ENCODE measurements at regions not wholly inside any gene's neighbourhood (a gene's known extent, or its start where the extent isn't known, plus 50 kb on each side); places are given as distances from the start of the nearest gene placed in this dataset.

DNA sequence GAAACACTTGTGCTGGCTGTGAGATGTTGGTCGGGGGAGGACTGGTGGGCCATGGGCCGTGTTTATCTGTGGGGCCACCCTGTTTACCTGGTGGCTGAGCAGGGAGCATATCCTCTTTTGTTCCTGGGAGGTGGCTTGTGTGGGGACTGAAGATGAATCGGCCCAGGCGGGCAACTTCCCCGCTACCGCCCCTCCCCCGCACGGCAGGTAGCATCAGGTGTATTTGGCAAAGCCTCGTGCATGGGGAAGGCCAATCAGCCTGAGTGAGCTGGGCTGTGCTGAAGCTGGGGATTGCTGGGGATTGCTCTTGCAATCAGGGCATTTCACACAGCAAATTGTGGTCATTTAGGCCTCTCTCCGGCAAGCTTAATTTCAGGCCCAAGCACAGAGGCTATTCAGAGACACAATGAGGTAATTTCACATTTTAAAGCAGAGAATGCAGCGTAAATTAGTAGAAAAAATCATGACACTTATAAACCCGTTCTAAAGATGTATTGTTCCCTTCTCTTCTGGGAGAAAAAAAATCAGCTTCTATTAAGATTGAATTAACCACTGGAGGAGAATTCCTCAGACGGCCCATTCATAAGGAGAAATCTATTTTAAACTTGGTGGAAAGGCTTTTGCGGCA lies 197.7 kb upstream of the POU3F1 start:
- no peak for DNase-seq

DNA sequence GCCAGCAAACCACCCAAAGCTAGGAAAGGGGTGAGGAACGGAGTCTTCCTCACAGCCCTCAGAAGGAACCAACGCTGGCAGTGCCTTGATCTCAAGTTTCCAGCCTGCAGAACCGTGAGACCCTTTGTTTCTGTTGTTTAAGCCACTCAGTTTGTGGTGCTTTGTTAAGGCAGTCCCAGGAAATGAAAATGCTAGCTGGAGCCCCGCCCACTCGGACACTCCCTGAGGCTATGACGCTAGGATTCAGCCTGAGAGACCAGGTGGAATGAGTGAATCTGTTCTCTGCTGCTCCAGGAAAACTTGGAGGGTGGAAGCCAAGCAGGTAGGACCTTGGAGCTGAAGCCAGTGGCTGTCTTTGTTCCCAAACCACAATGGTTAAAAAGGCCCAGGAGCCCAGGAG lies 196.5 kb upstream of the POU3F1 start:
- no peak for DNase-seq

DNA sequence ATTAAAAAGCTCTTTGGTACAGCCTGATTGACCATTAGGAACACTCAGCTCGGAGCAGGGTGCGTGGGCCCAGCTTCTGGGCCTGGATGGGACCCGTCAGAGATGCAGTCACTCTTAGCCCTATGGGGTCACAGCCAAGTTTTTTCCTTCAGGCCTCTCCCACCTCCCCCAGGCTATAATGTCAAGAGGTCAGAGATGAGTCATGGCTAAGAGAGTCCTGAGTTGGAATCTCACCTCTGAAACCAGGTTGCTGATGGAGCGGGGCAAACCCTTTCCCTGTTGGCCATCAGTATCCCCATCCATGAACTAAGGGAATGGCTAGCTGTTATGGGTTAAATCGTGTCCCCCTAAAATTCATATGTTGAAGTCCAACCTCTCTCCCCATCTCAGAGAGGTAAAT lies 195.9 kb upstream of the POU3F1 start:
- DNase-seq = no peak

DNA sequence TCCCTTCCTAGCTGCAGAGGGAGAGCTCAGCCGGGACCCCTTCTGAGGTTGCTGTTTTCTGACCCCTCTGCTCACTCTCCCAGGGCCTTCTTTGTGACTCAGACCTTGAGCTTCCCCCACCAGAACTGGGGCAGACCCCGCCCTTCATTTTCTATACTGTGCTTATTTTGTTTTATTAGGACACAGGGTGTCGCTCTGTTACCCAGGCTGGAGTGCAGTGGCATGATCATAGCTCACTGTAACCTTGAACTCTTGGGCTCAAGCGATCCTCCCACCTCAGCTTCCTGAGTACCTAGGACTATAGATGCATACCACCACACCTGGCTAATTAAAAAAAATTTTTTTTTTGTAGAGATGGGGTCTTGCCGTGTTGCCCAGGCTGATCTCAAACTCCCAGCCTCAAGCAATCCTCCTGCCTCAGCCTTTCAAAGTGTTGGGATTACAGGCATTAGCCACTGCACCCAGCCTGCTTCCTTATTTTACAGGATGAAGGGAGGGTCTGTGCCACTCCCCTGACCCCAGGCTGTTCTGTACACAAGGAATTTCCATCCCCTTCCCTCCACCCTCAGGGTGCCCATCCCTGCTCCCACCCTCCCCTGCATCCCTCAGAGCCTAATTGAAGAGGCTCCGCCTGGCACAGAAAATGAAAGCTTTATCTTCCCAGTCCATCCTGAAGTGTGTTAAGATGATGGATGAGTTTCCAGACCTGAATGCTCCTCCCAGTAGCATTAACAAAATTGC lies 195.2 kb upstream of the POU3F1 start:
- DNase-seq = no peak

DNA sequence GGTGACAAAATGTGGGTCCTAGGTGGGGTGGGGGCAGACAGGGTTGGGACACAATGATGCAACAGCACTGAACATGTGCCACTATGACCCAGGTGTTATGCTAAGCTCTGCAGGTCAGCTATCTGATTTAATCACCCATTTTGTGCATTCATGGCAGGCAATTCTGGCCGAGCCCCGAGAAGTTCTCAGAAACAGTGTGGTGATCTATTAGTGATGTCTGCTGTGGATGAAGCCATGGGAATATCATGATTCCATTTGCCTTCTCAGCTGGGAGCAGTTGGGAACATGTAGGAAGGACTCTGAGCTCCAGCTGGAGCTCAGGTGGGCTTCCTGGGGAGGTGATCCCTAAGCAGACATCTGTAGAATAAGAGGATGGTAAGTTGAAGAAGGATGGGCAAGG lies 194.0 kb upstream of the POU3F1 start:
- no peak for DNase-seq

DNA sequence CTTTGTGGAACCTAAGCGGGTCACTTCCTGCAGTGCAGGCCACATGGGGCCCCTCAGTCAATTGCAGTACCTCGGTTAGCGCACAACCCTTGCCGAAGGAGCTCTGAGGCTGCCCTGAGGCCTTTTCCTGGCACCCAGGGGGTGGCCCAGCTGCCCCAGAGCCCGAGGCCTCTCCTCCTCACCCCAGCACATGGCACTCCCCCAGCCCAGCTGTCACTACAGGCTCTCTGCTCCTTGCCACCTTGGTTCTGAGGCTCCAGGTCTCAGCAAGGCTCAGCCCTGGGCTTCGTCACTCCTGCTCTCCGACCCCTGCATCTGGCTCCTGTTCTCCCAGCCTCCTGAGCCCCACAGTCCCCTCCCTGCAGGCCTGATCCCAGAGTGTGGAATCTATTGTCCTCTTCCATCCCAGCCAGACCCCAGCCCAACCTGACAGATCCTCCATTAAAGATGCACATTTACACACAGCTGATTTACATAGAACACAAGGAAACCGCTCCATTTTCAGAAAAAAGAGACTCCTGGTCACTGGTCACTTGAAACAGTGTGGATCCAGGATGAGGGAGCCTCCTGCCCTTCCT lies 192.8 kb upstream of the POU3F1 start:
- no peak for DNase-seq

DNA sequence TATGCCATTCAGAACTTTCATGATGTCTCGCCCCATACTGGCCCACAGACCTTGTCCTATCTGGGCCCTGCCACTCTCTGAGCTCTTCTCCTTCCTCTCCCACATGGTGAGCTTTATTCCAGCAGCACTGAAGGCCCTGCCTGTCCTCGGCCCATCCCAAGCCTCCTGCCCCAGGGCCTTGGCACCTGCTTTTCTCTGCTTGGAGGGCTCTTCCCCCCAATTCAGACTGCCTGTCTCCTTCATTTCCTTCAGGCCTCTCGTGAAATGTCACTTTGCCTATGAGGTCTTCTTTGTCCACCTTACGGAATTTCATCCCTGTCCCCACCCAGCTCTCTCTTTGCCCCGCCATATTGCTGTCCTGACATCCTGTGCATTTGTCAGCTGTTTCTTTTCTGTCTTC lies 191.7 kb upstream of the POU3F1 start:
- DNase-seq = no peak

DNA sequence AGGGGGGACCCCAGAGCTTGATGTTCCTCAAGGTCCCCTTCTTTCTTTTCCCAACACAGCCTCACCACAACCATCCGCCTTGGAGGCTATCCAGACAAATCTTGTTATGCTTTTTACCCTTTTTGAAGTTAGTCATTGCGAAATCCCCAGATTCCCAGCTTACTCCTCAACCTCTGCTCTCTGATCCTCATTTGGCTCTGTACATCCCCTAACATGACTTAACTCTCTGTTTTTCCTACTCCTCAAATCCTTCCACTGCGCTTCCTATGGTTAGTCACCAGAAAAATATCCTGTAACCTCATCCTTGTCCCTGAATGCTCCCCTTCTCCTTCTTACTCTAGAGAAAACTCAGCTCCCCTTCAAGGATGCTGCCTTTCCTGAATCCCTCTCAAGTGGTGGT lies 189.1 kb upstream of the POU3F1 start:
- no peak for DNase-seq

DNA sequence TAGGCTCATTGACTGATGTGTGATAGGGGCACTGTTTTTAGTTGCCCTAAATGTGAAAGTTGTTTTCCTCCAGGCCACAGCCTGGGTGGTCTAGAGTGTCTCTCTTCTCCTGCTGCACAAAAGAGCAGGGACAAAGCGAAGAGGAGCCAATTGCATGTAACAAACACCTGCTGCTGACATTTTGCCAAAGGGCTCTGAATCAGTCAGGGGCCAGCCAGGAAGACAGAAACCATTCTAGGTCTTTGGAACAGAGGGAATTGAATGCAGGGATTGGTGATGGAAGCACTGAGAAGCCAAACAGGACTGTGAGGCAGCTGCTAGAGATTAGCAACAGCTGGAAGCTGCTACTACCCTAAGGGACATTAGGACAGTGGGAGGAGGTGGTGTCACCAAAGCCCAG lies 185.3 kb upstream of the POU3F1 start:
- DNase-seq = no peak

DNA sequence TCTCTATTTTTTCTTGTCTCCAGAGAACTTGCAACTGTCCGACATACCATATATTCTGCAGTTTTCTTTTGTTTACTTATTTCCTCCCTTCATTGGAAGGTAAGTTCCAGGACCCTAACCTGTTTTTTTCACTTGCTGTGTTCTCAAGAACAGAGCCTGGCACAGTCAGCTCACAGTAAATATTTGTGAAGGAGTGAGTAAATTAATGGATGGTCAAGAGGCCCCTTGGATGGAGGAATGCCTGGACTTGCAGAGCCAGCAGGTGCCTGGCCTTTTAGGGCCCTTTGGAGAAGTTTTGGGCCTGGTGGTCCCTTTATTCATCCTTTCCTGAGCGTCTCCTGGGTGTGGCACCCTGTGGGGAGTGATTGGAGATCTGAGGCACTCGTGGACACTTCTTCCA lies 182.1 kb upstream of the POU3F1 start:
- no peak for DNase-seq

DNA sequence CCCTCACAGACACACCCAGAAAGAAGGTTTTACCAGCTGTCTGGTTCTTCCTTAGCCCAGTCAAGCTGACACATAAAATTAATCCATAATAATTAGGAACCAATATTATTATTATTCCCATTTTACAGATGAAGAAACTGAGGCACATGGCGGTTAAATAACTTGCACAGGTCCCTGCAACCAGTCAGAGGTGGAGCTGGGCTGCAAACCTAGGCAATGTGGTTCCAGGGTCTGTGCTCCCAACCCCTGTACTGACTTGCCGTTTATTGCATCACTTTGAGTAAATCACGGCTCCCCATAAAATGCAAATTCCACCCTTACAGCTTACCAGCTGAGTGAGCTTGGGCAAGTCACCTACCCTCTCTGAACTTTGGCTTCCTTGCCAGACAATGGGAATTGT lies 179.2 kb upstream of the POU3F1 start:
- no peak for DNase-seq

DNA sequence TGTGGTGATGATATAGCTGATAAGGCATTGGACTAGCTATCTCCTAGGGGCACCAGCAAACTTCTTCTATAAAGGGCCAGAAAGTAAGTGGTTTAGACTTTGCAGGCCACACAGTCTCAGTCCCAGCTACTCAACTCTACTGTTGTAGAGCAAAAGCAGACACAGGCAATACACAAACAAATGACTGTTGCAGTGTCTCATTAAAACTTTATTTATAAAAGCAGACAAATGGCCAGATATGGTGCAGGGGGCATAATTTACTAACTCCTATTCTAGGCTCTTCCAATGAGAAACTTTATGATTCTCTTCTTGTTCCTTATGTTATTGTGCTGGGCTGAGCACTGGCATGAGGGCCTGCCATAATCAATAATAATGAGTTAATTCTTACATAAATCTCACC lies 176.8 kb upstream of the POU3F1 start:
- no peak for DNase-seq

DNA sequence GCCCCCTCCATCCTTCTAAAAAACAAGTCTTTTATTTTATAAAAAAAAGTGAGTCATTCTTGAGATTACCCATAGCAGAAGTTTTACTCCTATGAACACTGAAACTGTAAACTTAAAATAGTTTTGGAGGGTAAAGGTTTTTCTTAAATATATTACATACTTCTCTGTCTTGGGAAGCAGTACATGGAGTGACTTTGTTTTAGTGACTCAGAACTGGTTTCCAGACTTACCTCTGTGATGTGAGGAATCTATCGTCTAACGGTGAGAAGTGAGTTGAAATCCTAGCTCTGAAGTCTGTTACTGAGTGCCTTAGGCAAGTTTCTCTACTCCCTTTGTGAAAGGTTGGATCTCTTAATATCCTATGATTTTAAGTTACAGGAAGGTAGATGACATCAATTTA lies 176.3 kb upstream of the POU3F1 start:
- DNase-seq = no peak

DNA sequence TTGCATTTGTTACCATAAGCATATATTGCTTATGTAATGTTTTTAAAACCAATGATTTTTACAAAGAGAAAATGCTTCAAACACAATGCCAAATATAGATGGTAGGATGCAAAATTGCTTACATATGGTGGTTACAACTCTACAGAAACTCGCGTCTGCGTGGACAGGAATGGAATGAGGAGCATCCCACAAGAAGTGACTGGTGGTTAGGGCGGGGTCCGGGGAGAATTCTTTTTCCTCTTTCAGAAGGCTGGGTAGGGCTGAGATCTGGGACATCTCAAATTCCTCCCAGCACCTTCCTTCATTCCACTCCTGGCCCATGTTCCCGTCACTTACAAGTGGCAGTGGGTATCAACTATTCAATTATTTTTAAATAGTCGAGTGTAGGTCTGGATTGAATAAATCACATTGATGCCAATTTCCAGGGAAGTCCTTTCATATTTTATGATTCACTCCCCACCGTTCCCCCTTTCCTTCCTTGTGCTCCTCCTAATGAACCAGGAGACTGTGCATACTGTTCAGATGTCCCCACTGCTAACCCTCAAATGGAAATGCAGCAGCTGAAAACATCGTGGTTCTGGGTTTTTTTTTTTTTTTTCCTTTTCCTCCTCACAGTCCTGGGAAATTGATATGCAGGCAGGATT lies 174.5 kb upstream of the POU3F1 start:
- no peak for DNase-seq

DNA sequence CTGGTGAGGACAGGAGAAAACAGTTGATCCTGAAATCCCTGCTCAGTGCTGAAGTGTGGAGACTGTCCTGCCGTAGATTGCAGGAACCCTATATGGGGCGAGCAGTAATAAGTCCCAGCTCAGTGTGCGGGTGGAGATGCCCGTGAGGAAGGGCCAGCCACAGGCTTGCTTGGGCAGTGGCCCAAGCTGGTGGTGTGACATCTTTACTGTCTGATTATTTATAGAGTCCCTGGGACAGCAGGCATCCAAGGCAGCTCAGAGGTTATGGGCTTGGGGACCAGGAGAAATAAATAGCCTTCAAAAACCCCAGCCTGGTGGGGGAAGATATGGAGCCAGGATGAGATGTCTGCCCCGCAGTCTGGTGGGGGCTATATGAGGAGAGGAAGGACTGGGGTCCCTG lies 170.7 kb upstream of the POU3F1 start:
- DNase-seq = no peak

DNA sequence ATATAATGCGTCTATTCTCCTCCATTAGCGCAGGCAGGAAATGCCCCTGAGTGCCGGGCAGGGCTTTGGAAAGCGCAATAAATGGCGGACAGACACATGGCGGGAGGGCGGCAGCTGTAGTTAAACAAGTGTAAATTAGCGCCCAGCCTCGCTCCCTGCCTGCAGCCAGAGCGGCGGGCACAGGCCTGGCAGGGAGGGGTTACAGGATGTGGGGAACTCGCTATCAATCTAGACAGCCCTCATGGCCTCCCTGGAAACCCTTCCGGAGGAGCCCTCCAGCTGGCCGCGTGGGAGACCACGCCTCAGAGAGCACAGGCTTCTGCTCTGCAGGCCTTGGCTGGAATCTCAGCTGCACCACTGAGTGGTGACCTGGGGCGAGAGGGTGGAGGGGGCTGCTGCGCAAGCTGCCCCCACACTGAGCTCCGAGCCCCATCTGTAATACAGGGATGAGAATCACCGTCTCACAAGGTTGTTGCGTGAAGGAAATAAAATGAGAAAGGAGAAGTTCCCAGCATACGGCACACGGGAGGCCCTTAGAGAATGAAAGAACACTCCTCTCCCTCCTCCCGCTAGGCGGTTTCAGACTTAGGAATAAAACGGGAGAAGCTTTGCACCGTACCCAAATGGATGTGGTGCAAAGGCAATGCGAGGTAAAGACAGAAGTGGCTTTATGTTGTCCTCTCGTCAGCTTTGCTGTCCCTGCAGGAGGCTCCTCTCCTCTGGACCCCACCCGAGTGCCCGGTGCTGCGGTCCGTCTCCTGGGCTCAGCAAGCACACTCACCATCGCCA lies 167.2 kb upstream of the POU3F1 start:
- DNase-seq = no peak

DNA sequence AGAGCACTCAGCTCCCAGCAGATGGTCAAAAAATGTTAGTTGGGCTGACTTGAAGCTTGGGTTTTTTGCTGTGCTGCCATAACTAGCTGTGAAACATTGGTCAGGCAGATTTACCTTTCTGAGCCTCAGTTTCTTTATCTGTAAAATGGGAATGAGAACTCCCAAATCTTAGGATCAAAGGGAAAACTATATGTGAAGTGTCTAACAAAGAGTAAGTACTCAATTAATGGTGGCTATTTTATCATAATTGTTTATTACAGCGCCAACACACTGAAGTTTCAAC lies 164.2 kb upstream of the POU3F1 start:
- no peak for DNase-seq

DNA sequence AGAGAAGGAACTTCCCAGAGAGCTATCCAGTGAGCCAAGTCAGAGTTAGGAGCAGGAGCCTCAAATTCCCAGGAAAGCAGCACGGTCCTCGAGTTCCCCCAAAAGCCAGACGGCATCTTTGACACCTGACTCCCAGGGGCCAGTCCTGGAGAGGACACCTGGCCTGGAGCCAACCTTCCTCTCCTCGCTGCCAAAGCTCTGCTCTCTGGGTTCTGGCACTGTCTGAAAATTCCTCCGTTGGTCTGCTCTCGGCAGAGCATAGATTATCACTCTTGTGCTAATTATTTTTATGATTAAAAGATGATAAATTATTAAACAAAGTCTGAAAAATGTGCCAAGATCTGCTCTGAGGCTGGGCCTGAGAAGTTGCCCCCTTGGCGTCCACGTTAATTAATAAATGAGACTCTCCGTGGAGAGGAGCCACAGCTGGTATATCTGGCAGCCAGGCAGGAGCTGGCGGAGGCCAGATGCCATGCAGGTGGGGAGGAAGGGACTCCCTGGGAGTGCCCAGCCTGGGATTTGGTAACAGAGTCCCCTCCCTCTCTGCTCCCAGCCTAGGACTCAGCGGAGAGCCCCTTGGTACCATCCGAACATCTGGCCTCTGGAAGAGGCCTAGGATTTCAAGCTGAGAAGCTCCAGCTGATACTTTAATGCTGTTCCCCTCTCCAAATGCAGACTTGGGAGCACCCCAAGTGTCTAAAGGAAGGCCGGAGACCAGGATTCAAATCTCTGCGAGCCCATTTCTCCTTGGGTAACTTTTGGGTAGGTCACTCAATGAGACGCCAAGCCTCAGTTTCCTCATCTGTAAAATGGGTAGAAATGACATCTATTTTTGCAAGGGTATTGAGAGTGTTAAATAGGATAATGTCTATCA lies 163.7 kb upstream of the POU3F1 start:
- no peak for DNase-seq

DNA sequence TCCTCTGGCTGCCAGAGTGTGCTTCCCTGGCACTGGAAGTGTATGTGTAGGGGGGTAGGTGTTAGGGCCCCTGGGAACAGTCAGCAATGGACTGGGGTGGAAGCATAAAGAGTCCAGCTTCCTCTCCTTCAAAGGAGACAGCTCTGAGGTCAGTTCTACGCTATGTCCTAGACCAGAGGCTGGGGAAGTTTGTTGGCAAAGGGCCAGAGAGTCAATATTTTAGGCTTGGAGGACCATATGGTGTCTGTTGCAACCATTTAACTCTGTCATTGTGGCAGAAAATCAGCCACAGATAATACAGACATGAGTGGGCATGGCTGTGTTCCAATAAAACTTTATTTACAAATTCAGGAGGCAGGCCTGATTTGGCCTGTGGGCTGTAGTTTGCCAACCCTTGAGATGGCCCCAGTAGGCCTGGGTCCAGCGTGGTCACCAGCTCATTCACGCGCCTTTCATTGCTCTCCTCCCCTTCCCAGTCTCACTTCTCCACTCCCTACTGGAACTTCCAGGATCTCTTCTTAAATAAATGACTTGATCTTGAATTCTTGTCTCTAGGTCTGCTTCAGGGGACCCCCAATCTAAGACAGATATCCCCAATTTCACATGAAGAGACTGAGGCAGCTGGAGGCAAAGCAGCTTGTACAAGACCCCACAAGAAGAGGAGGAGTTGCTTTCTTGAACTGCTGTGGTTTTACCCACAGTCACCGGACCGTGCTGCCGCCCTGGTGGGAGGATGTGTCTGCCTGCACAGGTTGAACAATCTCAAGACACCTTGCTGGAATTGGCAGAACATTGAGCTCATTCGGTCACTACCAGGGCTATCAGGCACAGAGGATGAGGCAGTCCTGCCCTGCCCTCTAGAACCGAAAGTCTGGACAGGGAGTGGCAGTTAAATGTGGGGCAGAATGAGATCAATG lies 162.4 kb upstream of the POU3F1 start:
- DNase-seq = no peak

DNA sequence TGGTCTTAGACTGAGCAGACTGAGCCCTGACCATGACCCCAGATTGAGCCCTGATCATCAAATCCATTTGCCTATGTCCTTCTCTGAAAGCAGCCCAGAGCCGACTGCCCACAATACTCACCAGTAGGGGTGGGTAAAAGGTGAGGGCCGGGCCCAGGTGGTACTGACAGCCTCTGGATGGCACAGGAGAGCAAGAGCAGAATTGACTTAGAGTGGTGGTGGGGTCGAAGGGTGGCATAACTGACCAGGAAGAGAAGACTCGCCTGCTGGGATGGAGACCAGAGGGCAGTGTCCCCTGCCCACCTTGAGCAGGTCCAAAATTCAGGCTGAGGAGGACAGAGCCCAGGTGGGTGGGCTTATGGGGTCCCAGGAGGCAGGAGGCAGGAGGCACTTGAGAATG lies 161.3 kb upstream of the POU3F1 start:
- DNase-seq = no peak

DNA sequence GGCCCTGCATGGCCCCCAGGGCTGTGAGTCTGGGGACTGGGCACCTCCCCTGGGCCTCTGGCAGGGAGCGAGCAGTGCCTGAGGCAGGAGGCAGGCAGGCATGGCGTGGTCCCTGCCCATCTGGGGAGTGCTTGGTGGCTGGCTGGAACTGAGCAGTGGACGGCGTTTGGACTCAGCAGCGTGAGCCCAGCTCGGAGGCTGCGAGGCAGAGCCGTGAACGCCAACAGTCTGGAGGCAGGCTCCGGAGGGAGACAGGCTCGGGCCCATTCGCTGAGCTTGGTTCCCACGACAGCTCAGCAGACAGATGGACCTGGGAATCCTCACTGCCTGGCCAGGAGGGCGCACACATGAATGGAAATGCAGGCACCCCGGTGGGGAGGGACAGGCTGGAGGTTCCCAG lies 160.7 kb upstream of the POU3F1 start:
- DNase-seq = no peak
